ENCODE measurements at regions not wholly inside any gene's neighbourhood (a gene's known extent, or its start where the extent isn't known, plus 50 kb on each side); places are given as distances from the start of the nearest gene placed in this dataset.

- TF ChIP-seq CHD7 (IDR thresholded peaks at IDR 0.05; ENCODE audit: insufficient replicate concordance, low read length) (no peak), EP300 (IDR thresholded peaks at IDR 0.05; ENCODE audit: borderline replicate concordance in 1 of 2, low read depth in 2 of 2, low read length in 2 of 2) (no peak), PHF8 (conservative IDR thresholded peaks at IDR 0.05; ENCODE audit: low read depth, low read length) (no peak), CTCF (IDR thresholded peaks at IDR 0.05; ENCODE audit: control extremely low read depth in 1 of 3, insufficient read depth in 1 of 3, low read depth in 1 of 3, low read length in 3 of 3) (peak in 1 of 3 experiments; percentile 8; a peak in 1 of 4 replicates), NRF1 (IDR thresholded peaks at IDR 0.05; ENCODE audit: low read depth, low read length) (no peak), JUN (IDR thresholded peaks at IDR 0.05; ENCODE audit: low read depth, low read length) (no peak)
These were observed 463.3 kb upstream of the DMAC1 start (continued) for GRCh38 chr9:8262625-8263622.
